ENCODE measurements at regions not wholly inside any gene's neighbourhood (a gene's known extent, or its start where the extent isn't known, plus 50 kb on each side); places are given as distances from the start of the nearest gene placed in this dataset.

- dilution Hi-C loops (cut with MboI; ENCODE audit: extremely low pct_ligation_motif_present, low sequenced_read_pairs), result no loop called here
- Histone ChIP-seq H3K4me2 (ENCODE audit: control insufficient read depth, extremely low read depth, insufficient read depth, low read depth, low read length) (no peak overlapping the region), H3K79me2 (ENCODE audit: control insufficient read depth, insufficient read depth, low read length) (no peaks in the 10 kb centered on the region), H3K4me1 (ENCODE audit: control insufficient read depth, extremely low read depth, insufficient read depth, low read length) (no peaks in the 10 kb centered on the region), H3K4me3 (ENCODE audit: control insufficient read depth in 2 of 3, extremely low read depth in 1 of 3, insufficient read depth in 2 of 3, low read depth in 1 of 3, low read length in 3 of 3) (no peak overlapping the region), H3K36me3 (ENCODE audit: control insufficient read depth in 2 of 2, extremely low read depth in 1 of 2, insufficient read depth in 2 of 2, low read length in 2 of 2) (no peaks in the 10 kb centered on the region), H4K20me1 (ENCODE audit: control insufficient read depth, extremely low read depth, insufficient read depth, low read length) (no peaks in the 10 kb centered on the region), H2AFZ (ENCODE audit: control insufficient read depth, low read length) (no peak overlapping the region), H3K9me1 (ENCODE audit: control insufficient read depth, extremely low read depth, insufficient read depth, low read length) (no peaks in the 10 kb centered on the region), H3K9ac (ENCODE audit: control insufficient read depth, extremely low read depth, insufficient read depth, low read length) (no peak overlapping the region), H3K9me3 (ENCODE audit: control insufficient read depth, low read depth, low read length) (no peaks in the 10 kb centered on the region), H3K27me3 (ENCODE audit: control insufficient read depth, extremely low read depth, insufficient read depth, low read length) (no peaks in the 10 kb centered on the region), H3K27ac (ENCODE audit: control insufficient read depth, insufficient read depth, low read length) (no peak overlapping the region)
- no peak for FAIRE-seq
- no peak for DNase-seq (ENCODE audit: low read depth, low spot score)
- no peak for TF ChIP-seq EZH2 (IDR thresholded peaks at IDR 0.05; ENCODE audit: low read length)
- TF ChIP-seq, protein P1, sequence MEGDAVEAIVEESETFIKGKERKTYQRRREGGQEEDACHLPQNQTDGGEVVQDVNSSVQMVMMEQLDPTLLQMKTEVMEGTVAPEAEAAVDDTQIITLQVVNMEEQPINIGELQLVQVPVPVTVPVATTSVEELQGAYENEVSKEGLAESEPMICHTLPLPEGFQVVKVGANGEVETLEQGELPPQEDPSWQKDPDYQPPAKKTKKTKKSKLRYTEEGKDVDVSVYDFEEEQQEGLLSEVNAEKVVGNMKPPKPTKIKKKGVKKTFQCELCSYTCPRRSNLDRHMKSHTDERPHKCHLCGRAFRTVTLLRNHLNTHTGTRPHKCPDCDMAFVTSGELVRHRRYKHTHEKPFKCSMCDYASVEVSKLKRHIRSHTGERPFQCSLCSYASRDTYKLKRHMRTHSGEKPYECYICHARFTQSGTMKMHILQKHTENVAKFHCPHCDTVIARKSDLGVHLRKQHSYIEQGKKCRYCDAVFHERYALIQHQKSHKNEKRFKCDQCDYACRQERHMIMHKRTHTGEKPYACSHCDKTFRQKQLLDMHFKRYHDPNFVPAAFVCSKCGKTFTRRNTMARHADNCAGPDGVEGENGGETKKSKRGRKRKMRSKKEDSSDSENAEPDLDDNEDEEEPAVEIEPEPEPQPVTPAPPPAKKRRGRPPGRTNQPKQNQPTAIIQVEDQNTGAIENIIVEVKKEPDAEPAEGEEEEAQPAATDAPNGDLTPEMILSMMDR (optimal IDR thresholded peaks at IDR 0.05 in 1 of 3, IDR thresholded peaks at IDR 0.05 in 1 of 3, conservative IDR thresholded peaks at IDR 0.05 in 1 of 3; ENCODE audit: extremely low read depth in 1 of 3, insufficient read depth in 2 of 3, low read length in 3 of 3), result no peak
Measured at GRCh38 chr9:21668516-21668915, 133.9 kb upstream of the MTAP start.

- Histone ChIP-seq H3K9me1 (ENCODE audit: control insufficient read depth, extremely low read depth, insufficient read depth, low read length) (no peaks in the 10 kb centered on the region), H3K27ac (ENCODE audit: control insufficient read depth, insufficient read depth, low read length) (no peak overlapping the region), H3K4me1 (ENCODE audit: control insufficient read depth, extremely low read depth, insufficient read depth, low read length) (peaks cover 2% of the 10 kb centered on the region), H3K4me3 (ENCODE audit: control insufficient read depth in 2 of 3, extremely low read depth in 1 of 3, insufficient read depth in 2 of 3, low read depth in 1 of 3, low read length in 3 of 3) (no peak overlapping the region), H3K9me3 (ENCODE audit: control insufficient read depth, low read depth, low read length) (no peaks in the 10 kb centered on the region), H3K36me3 (ENCODE audit: control insufficient read depth in 2 of 2, extremely low read depth in 1 of 2, insufficient read depth in 2 of 2, low read length in 2 of 2) (no peaks in the 10 kb centered on the region), H4K20me1 (ENCODE audit: control insufficient read depth, extremely low read depth, insufficient read depth, low read length) (no peaks in the 10 kb centered on the region), H2AFZ (ENCODE audit: control insufficient read depth, low read length) (no peak overlapping the region), H3K9ac (ENCODE audit: control insufficient read depth, extremely low read depth, insufficient read depth, low read length) (no peak overlapping the region), H3K27me3 (ENCODE audit: control insufficient read depth, extremely low read depth, insufficient read depth, low read length) (no peaks in the 10 kb centered on the region), H3K4me2 (ENCODE audit: control insufficient read depth, extremely low read depth, insufficient read depth, low read depth, low read length) (no peak overlapping the region), H3K79me2 (ENCODE audit: control insufficient read depth, insufficient read depth, low read length) (no peaks in the 10 kb centered on the region)
- dilution Hi-C loops (cut with MboI; ENCODE audit: extremely low pct_ligation_motif_present, low sequenced_read_pairs), result loop anchor here (10.0 kb wide), 1 partner anchor 115 kb away; no protein-coding TSS in a partner anchor
- no peak for FAIRE-seq
- TF ChIP-seq EZH2 (IDR thresholded peaks at IDR 0.05; ENCODE audit: low read length), result no peak
- TF ChIP-seq, protein P1 (optimal IDR thresholded peaks at IDR 0.05 in 1 of 3, IDR thresholded peaks at IDR 0.05 in 1 of 3, conservative IDR thresholded peaks at IDR 0.05 in 1 of 3; ENCODE audit: extremely low read depth in 1 of 3, insufficient read depth in 2 of 3, low read length in 3 of 3), result no peak
- DNase-seq (ENCODE audit: low read depth, low spot score), result no peak
Measured at GRCh38 chr9:21669701-21670100, 132.7 kb upstream of the MTAP start.
